ENCODE measurements at regions not wholly inside any gene's neighbourhood (a gene's known extent, or its start where the extent isn't known, plus 50 kb on each side); places are given as distances from the start of the nearest gene placed in this dataset.

DNA sequence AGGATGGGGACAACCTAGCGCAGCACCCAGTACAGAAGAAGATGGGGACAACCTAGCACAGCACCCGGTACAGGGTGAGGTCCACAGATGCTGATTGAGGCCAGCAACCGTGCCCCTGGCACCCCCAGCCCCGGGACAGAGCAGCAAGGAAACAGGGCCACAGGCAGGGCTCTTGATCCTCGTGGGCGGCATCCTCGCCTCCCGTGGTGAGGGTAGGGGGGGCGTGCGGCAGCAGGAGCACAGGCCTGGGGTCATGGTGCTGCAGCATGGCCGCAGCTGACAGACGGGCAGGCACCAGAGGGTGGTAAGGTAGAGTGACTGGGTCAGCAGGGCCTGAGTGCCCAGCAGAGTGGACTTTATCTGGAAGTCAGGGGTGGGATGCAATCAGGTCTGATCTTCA, 89.5 kb downstream of the HMX1 start:
- TF ChIP-seq, protein P1, sequence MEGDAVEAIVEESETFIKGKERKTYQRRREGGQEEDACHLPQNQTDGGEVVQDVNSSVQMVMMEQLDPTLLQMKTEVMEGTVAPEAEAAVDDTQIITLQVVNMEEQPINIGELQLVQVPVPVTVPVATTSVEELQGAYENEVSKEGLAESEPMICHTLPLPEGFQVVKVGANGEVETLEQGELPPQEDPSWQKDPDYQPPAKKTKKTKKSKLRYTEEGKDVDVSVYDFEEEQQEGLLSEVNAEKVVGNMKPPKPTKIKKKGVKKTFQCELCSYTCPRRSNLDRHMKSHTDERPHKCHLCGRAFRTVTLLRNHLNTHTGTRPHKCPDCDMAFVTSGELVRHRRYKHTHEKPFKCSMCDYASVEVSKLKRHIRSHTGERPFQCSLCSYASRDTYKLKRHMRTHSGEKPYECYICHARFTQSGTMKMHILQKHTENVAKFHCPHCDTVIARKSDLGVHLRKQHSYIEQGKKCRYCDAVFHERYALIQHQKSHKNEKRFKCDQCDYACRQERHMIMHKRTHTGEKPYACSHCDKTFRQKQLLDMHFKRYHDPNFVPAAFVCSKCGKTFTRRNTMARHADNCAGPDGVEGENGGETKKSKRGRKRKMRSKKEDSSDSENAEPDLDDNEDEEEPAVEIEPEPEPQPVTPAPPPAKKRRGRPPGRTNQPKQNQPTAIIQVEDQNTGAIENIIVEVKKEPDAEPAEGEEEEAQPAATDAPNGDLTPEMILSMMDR (IDR thresholded peaks at IDR 0.05; ENCODE audit: poor library complexity), result no peak
- no peak for TF ChIP-seq EZH2 (IDR thresholded peaks at IDR 0.05; ENCODE audit: borderline replicate concordance)
- TF ChIP-seq EZH2phosphoT487 (IDR thresholded peaks at IDR 0.05; ENCODE audit: low read depth, severe bottlenecking, unreplicated experiment), result no peak
